ENCODE measurements at regions not wholly inside any gene's neighbourhood (a gene's known extent, or its start where the extent isn't known, plus 50 kb on each side); places are given as distances from the start of the nearest gene placed in this dataset.
"Not testable (repeated sequence)": the region's sequence is repeated elsewhere in the genome, so short reads cannot be mapped to it uniquely, and the experiment has no call there.

DNA sequence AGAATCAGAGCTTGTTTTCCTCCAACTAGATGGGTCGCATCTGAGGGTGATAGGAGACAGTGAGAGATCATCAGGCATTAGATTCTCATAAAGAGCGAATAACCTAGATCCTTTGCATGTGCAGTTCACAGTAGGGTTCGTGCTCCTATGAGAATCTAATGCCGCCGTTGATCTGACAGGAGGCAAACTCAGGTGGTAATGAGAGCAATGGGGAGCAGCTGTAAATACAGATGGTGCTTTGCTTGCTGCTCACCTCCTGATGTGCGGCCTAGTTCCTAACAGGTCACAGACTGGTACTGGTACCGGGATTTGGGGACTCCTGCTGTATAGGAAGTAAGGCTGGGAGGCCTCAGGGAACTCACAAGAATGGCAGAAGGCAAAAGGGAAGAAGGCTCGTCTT is 276.5 kb downstream of the FAT4 start:
- DNase-seq: no peak
- Mint-ChIP-seq H3K9me3 (peaks cover 4% of the 10 kb centered on the region), H3K4me1 (no peaks in the 10 kb centered on the region), H3K27me3 (no peaks in the 10 kb centered on the region), H3K27ac (no peak overlapping the region), H3K36me3 (ENCODE audit: low read depth) (no peaks in the 10 kb centered on the region), H3K4me3 (no peak overlapping the region)
- POLR2A ChIA-PET: no interaction called here
- CTCF ChIA-PET: no interaction called here

DNA sequence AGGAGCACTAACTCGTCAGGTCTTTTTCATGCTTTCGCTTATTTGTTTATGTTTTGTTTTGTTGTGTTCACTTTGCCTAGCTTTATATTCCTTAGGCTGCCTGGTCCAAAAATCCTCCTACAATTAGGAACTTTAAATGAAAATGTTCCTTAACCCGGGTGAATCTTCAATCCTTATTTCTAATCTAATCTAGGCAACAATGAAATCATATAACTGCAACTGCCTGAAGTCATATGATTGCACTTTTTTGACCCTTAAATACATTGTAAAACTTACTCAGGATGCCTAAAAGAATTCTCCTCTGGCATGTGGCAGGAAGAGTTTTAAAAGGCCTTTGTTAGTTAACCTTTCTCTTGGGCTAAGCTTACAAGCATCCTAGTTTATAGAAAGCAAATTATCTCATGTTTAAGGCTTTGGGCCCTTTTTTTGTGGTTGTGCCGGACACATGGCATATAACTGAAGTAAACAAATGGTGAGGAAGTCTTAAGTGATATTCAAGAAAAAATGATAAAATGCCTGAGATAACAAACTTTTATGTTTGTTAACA is 279.4 kb downstream of the FAT4 start:
- H3K4me3 Mint-ChIP-seq: no peak overlapping the region
- no peak overlapping the region for H3K27ac Mint-ChIP-seq
- CTCF ChIA-PET: no interaction called here
- no peak for DNase-seq
- no peaks in the 10 kb centered on the region for H3K4me1 Mint-ChIP-seq
- POLR2A ChIA-PET: no interaction called here
- H3K36me3 Mint-ChIP-seq (ENCODE audit: low read depth): no peaks in the 10 kb centered on the region
- H3K9me3 Mint-ChIP-seq: peaks cover 4% of the 10 kb centered on the region
- no peaks in the 10 kb centered on the region for H3K27me3 Mint-ChIP-seq

DNA sequence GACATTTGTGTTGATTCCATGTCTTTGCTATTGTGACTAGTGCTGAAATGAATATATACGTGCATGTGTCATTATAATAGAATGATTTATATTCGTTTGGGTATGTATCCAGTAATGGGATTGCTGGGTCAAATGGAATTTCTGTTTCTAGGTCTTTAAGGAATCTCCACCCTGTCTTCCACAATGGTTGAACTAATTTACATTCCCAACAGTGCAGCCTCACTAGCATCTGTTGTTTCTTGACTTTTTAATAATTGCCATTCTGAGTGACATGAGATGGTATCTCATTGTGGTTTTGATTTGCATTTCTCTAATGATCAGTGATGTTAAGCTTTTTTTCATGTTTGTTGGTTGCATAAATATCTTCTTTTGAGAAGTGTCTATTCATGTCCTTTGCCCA is 291.2 kb downstream of the FAT4 start:
- H3K4me1 Mint-ChIP-seq; H3K27me3 Mint-ChIP-seq; DNase-seq; H3K27ac Mint-ChIP-seq; H3K4me3 Mint-ChIP-seq; POLR2A ChIA-PET; CTCF ChIA-PET; H3K36me3 Mint-ChIP-seq (ENCODE audit: low read depth); H3K9me3 Mint-ChIP-seq: not testable (repeated sequence)

DNA sequence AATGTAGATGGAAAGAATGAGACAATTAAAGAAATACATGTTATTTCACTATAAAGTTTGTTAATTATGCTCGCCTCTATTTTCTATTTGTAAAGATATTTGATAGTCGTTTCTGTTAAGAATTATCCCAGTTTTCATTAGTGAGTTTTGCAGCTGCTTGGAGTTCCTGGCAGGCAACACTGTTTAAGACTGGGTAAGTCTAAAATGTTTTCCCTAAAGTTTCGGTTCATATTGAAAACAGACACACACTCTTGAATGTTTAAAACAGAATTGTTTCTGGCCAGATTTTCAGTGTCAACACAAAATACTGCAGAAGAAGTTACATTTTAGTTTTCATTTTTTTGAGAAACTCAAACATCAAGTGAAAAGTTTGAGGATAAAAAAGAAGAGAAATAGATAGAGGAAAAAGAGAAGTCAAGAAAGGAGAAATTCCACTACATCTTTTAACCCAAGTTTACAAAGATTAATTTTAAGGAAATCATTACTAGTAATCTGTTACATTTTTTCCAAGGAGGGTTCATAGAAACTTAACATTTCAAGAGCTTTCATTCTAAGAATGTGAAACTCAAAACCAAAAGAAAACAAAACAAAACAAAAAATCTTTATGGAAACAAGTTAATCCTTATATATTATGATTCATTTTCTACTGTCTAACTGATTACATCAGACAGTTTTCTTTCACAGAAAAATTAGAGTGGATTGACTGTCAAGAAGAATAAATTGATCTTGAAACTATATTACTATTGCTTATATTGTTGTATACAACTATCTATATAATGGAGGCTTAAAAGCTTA is 305.5 kb downstream of the FAT4 start:
- CTCF ChIA-PET: no interaction called here
- no peak for DNase-seq
- Mint-ChIP-seq H3K9me3 (peaks cover 2% of the 10 kb centered on the region), H3K4me1 (no peaks in the 10 kb centered on the region), H3K4me3 (no peak overlapping the region), H3K36me3 (ENCODE audit: low read depth) (no peaks in the 10 kb centered on the region), H3K27ac (no peak overlapping the region), H3K27me3 (no peaks in the 10 kb centered on the region)
- POLR2A ChIA-PET: no interaction called here

DNA sequence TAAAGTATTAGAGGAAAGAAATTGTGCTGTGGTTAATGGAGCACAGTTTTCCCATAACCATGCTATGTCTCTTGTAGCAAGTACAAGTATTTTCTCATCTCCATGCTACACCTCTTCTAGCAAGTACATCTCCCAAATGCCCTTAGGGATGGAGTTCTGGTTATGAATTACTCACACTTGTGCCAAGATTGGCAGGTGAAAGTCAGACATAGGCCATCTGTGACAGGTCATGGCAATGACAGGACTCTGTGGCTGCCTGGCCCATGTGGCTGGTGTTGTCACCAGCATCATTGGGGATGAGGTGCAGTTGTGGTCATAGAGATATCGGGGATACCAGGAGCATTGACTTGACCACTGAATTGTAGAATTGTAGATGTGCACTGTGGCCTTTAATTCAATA is 310.2 kb downstream of the FAT4 start:
- POLR2A ChIA-PET: no interaction called here
- no peaks in the 10 kb centered on the region for H3K4me1 Mint-ChIP-seq
- no peak overlapping the region for H3K27ac Mint-ChIP-seq
- CTCF ChIA-PET: no interaction called here
- no peaks in the 10 kb centered on the region for H3K27me3 Mint-ChIP-seq
- no peak overlapping the region for H3K4me3 Mint-ChIP-seq
- no peak for DNase-seq
- no peaks in the 10 kb centered on the region for H3K36me3 Mint-ChIP-seq (ENCODE audit: low read depth)
- H3K9me3 Mint-ChIP-seq: no peaks in the 10 kb centered on the region

DNA sequence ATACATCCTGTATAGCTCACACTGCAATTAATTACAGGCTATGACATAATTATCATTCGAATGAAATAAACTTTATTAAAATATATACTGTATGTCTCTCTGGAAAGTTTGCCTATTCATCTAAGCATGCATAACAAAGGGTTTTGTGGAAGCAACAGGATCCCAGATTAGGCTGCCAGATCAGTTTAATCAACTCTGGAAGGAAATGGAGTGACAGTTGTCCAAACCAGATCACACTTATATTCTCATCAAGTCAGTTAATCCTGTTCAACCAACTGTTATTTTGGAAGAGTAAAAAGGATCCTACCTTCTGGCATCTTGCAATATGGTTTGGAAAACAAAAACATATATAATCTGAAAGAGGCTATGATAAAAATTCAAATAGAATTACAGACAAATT is 312.2 kb downstream of the FAT4 start:
- Mint-ChIP-seq H3K9me3 (no peaks in the 10 kb centered on the region), H3K4me3 (no peak overlapping the region), H3K4me1 (no peaks in the 10 kb centered on the region), H3K36me3 (ENCODE audit: low read depth) (no peaks in the 10 kb centered on the region), H3K27ac (no peak overlapping the region), H3K27me3 (no peaks in the 10 kb centered on the region)
- no peak for DNase-seq
- ChIA-PET POLR2A (no interaction called here), CTCF (no interaction called here)

DNA sequence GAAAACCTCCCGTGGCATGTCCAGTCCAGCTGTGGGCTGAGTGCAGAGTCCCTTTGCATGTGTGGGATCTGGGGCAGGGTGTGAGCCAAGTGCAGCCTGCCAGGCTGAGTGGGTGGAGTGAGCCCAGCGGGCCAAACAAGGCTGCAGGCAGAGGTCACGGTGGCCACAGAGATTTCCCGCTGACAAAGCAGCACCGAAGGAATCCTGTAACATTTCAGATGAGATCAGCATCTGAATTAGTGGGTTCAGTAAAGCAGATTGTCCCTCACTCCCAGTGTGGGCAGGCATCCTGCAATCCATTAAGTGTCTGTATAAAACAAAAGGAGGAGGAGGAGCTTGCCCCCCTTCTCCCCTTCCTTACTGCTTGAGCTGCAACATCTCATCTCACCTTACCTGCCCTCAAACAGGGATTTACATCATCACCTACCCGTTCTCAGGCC is 324.4 kb downstream of the FAT4 start:
- Mint-ChIP-seq H3K4me3 (no peak overlapping the region), H3K36me3 (ENCODE audit: low read depth) (no peaks in the 10 kb centered on the region), H3K4me1 (no peaks in the 10 kb centered on the region), H3K27ac (no peak overlapping the region), H3K9me3 (peaks cover 6% of the 10 kb centered on the region), H3K27me3 (no peaks in the 10 kb centered on the region)
- ChIA-PET POLR2A (no interaction called here), CTCF (no interaction called here)
- no peak for DNase-seq

DNA sequence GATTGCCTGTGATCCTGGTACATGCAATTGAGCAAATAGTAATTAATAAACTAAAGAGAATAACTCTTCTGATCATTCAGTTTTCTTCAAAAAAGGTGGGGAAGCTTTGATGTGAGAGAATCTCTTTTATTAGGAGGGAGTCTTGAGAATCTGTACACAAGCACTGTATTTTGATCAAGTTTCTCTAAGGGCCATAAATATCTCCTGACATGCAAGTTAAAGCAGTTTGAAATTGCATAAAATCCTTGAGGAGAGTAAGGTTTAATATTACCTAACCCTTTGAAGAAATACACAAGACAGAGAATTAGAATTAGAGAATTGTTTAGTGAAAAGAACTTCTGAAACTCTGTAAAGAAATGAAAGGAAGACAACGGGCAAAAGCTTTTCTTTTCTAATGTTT is 326.9 kb downstream of the FAT4 start:
- DNase-seq: no peak
- H3K27me3 Mint-ChIP-seq: no peaks in the 10 kb centered on the region
- no peaks in the 10 kb centered on the region for H3K4me1 Mint-ChIP-seq
- no peaks in the 10 kb centered on the region for H3K36me3 Mint-ChIP-seq (ENCODE audit: low read depth)
- peaks cover 6% of the 10 kb centered on the region for H3K9me3 Mint-ChIP-seq
- H3K4me3 Mint-ChIP-seq: no peak overlapping the region
- H3K27ac Mint-ChIP-seq: no peak overlapping the region
- ChIA-PET CTCF (no interaction called here), POLR2A (no interaction called here)

DNA sequence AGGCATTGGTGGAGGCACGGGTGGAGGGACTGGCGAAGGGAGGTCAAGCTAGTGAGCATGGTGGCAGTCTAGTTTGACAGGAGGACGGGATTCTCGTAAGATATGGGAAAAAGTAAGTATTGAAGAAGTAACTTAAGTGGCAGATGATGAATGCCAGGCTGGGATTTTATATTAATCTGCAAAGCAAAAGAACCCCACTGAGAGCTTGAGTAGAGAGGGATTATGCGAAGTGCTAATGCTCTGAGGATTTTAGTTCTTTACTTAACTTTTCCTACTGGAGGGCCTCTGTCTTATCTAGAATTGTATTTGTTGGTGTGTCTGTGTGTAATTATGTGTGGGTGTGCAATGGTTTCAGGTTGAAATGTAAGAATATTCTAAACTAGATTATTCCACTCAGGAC is 327.9 kb downstream of the FAT4 start:
- no peak overlapping the region for H3K27ac Mint-ChIP-seq
- ChIA-PET POLR2A (no interaction called here), CTCF (no interaction called here)
- H3K36me3 Mint-ChIP-seq (ENCODE audit: low read depth): no peaks in the 10 kb centered on the region
- H3K4me1 Mint-ChIP-seq: no peaks in the 10 kb centered on the region
- no peak overlapping the region for H3K4me3 Mint-ChIP-seq
- no peaks in the 10 kb centered on the region for H3K27me3 Mint-ChIP-seq
- peaks cover 4% of the 10 kb centered on the region for H3K9me3 Mint-ChIP-seq
- no peak for DNase-seq

DNA sequence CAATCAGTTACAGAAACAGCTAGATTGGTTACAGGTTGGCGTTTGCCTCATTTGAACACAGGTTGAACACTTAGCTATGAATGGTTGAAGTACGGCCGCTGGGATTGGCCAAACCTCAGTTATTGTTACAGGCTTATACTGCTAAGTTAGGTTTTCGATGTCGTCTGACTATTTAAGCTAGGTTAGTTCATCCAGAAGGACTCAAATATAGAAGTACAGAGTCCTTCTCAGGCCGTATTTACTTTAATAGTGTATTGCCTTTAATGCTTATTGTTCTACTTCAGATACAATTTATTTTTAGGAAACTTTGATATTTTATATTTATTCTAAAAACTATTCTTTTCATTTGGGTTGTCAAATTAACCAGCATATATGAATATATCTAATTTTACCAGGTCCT is 334.7 kb downstream of the FAT4 start:
- Mint-ChIP-seq H3K27ac (no peak overlapping the region), H3K36me3 (ENCODE audit: low read depth) (no peaks in the 10 kb centered on the region), H3K27me3 (no peaks in the 10 kb centered on the region), H3K4me3 (no peak overlapping the region), H3K9me3 (peaks cover 4% of the 10 kb centered on the region), H3K4me1 (no peaks in the 10 kb centered on the region)
- ChIA-PET POLR2A (no interaction called here), CTCF (no interaction called here)
- no peak for DNase-seq

DNA sequence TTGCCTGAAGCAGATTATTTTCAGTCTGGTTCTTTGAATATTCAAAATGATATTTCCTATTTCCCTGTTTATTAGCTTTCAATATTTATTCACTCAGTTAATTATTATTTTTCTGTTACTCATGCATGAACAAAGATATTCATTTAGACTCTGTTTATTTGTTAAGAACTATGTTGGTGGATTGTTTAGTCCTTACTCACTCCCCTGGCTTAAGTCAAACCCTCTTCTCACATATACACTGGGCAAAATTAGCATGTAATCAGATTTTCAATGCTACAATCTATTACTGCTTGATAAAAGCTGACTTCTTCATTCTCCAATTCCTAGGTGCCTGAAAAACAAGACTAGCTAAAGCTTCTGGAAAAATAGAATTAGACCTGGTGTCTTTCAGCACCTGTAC is 335.8 kb downstream of the FAT4 start:
- Mint-ChIP-seq H3K9me3 (peaks cover 4% of the 10 kb centered on the region), H3K27me3 (no peaks in the 10 kb centered on the region), H3K4me3 (no peak overlapping the region), H3K4me1 (no peaks in the 10 kb centered on the region), H3K36me3 (ENCODE audit: low read depth) (no peaks in the 10 kb centered on the region), H3K27ac (no peak overlapping the region)
- ChIA-PET CTCF (no interaction called here), POLR2A (no interaction called here)
- DNase-seq: no peak

DNA sequence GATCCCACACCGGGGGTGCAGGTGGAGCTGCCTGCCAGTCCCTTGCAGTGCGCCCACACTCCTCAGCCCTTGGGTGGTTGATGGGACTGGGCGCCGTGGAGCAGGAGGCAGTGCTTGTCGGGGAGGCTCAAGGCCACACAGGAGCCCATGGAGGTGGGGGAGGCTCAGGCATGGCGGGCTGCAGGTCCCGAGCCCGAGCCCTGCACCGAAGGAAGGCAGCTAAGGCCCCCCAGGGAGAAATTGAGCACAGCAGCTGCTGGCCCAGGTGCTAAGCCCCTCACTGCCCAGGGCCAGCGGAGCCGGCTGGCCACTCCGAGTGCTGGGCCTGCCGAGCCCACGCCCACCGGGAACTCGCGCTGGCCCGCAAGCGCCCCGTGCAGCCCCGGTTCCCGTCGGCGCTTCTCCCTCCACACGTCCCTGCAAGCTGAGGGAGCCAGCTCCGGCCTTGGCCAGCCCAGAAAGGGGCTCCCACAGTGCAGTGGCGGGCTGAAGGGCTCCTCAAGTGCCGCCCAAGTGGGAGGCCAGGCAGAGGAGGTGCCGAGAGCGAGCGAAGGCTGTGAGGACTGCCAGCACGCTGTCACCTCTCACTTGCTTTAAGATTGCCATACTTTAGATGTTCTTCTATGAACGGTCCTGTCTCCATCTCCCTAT is 337.1 kb downstream of the FAT4 start:
- DNase-seq; POLR2A ChIA-PET; CTCF ChIA-PET; H3K27ac Mint-ChIP-seq; H3K36me3 Mint-ChIP-seq (ENCODE audit: low read depth); H3K9me3 Mint-ChIP-seq; H3K27me3 Mint-ChIP-seq; H3K4me1 Mint-ChIP-seq; H3K4me3 Mint-ChIP-seq: not testable (repeated sequence)

DNA sequence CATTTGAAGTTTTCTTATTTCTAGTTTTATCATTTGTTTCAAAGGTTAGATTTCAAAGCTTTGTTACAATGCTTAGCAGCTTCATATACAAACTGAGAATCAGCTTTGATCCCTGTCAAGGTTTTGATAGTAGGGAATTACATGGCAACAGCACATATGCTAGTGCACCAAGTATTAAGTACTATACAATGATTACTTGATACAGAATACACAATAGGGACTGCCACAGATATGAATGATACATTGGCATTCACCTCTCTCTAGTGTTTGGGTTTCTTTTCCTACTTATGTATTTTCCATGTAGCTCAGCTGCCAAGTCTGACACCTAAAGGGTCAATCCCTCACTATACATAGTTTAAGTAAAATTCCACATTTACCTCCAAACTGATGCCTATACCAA is 344.0 kb downstream of the FAT4 start:
- POLR2A ChIA-PET: no interaction called here
- Mint-ChIP-seq H3K36me3 (ENCODE audit: low read depth) (no peaks in the 10 kb centered on the region), H3K9me3 (no peaks in the 10 kb centered on the region), H3K4me1 (no peaks in the 10 kb centered on the region), H3K27me3 (no peaks in the 10 kb centered on the region), H3K27ac (no peak overlapping the region), H3K4me3 (no peak overlapping the region)
- CTCF ChIA-PET: no interaction called here
- DNase-seq: no peak

Data from activated CD4-positive, alpha-beta memory T cell treated with anti-CD3 and anti-CD28 coated beads, Interleukin-2, amount 10 ng/mL, durations not matched to agents 7 days and 5 days (primary cell).